Breast epithelium (tissue), 3 donors: ENCODE measurements at regions not wholly inside any gene's neighbourhood (a gene's known extent, or its start where the extent isn't known, plus 50 kb on each side); places are given as distances from the start of the nearest gene placed in this dataset.

ENCODE experiments used
- POLR2A ChIP-seq: fragments of 450-650 bp; IDR thresholded peaks from one replicate; pipeline ENCODE4 v1.6.1; 2016; ENCODE audit warnings: antibody characterized with exemption, mild to moderate bottlenecking, moderate library complexity
- TF ChIP-seq, protein P1 (sequence below), 3 donors: fragments of 450-650 bp; IDR thresholded peaks; one replicate each; pipeline ENCODE4 v1.5.1; 2016 to 2017; ENCODE audit warnings: antibody characterized with exemption in 3 of 3, mild to moderate bottlenecking in 3 of 3, moderate library complexity in 3 of 3

DNA sequence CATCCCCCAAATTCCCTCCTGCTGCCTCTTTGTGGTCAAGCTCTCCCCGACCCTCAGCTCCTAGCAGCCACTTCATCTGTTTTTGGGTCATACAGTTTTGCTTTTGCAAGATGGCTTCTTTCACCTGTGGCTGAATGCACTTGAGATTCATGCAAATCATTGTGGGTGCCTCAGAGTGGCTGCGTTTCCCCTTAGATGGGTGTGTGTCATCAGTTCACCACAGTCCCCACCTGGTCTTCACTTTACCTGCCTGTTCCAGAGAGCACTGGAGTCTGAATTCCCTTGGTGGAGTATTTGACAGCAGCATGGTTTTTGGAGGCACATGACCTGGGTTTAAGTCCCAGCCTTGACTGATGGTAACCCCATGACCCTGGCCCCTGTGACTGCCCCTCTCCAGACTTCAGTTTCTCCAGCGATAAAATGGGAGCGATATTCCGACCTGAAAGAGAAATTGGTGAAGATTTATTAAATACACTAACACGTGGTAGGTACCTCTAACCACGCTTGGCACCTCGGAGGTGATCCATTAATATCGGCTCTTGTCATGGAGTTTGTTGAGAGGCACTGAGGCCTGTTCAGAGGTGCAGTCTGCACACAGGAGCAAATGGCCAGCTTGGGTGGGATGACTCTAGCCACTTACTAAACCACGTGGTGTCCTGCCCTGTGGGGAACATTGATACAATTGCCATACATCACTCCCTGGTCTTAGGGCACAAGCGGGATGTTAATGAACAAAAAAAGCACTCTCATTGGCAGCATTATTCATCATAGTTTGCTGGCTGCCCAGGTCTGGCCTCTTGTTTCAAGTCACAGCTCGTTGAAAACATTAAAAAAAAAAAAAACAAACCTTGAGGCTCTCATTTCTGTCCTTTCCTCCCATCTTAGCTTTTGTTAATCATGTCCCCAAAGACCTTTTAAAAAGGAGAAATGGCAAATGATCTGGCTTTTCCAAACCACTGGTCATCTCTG is 167.2 kb upstream of the KCNG1 start:
- no peak for TF ChIP-seq POLR2A
- TF ChIP-seq, protein P1, sequence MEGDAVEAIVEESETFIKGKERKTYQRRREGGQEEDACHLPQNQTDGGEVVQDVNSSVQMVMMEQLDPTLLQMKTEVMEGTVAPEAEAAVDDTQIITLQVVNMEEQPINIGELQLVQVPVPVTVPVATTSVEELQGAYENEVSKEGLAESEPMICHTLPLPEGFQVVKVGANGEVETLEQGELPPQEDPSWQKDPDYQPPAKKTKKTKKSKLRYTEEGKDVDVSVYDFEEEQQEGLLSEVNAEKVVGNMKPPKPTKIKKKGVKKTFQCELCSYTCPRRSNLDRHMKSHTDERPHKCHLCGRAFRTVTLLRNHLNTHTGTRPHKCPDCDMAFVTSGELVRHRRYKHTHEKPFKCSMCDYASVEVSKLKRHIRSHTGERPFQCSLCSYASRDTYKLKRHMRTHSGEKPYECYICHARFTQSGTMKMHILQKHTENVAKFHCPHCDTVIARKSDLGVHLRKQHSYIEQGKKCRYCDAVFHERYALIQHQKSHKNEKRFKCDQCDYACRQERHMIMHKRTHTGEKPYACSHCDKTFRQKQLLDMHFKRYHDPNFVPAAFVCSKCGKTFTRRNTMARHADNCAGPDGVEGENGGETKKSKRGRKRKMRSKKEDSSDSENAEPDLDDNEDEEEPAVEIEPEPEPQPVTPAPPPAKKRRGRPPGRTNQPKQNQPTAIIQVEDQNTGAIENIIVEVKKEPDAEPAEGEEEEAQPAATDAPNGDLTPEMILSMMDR (IDR thresholded peaks at IDR 0.05) = no peak
